Gastroesophageal sphincter (tissue), 3 donors: ENCODE measurements at regions not wholly inside any gene's neighbourhood (a gene's known extent, or its start where the extent isn't known, plus 50 kb on each side); places are given as distances from the start of the nearest gene placed in this dataset.

Source experiments
- EP300 ChIP-seq: sonication (generic); formaldehyde crosslinking; IDR thresholded peaks from one replicate; pipeline ENCODE4 v1.6.1; 2017; ENCODE audit warnings: antibody characterized with exemption, mild to moderate bottlenecking
- POLR2A ChIP-seq, 2 donors: fragments of 450-650 bp; IDR thresholded peaks; one replicate each; pipeline ENCODE4 v1.6.1; 2017; ENCODE audit warnings: antibody characterized with exemption in 2 of 2, mild to moderate bottlenecking in 2 of 2, moderate library complexity in 1 of 2
- TF ChIP-seq, protein P1 (sequence below), 4 experiments: fragments of 200-600 bp in 2 of 4; fragments of 450-650 bp in 2 of 4; sonication (generic) in 1 of 4; IDR thresholded peaks; one replicate each; pipeline ENCODE4 v1.5.1; 2017 to 2019; ENCODE audit warnings: antibody characterized with exemption in 4 of 4, mild to moderate bottlenecking in 2 of 4, moderate library complexity in 2 of 4

DNA sequence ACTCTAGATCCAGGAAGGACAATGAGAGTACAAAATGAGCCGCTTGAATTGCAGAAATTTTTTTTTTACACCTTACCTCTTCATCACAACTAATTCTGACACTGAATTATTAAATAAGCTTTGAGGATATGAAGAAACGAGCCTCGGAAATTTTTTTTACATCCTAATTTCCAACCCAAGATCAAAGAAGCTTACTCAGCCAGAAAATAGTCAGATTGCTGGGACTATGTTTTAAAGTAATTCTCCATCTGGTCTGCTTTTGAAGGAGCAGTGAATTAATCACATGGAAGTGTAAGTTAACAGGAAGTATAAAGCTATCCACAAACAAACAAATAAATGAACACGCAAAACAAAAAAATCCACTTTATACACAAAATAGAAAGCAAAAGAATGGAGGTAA lies 437.0 kb upstream of the KCNMB2 start:
- TF ChIP-seq, protein P1, sequence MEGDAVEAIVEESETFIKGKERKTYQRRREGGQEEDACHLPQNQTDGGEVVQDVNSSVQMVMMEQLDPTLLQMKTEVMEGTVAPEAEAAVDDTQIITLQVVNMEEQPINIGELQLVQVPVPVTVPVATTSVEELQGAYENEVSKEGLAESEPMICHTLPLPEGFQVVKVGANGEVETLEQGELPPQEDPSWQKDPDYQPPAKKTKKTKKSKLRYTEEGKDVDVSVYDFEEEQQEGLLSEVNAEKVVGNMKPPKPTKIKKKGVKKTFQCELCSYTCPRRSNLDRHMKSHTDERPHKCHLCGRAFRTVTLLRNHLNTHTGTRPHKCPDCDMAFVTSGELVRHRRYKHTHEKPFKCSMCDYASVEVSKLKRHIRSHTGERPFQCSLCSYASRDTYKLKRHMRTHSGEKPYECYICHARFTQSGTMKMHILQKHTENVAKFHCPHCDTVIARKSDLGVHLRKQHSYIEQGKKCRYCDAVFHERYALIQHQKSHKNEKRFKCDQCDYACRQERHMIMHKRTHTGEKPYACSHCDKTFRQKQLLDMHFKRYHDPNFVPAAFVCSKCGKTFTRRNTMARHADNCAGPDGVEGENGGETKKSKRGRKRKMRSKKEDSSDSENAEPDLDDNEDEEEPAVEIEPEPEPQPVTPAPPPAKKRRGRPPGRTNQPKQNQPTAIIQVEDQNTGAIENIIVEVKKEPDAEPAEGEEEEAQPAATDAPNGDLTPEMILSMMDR (IDR thresholded peaks at IDR 0.05): no peak
- no peak for TF ChIP-seq POLR2A (IDR thresholded peaks at IDR 0.05)
- no peak for TF ChIP-seq EP300
